Superior temporal gyrus (tissue), 1 donor: ENCODE measurements at regions not wholly inside any gene's neighbourhood (a gene's known extent, or its start where the extent isn't known, plus 50 kb on each side); places are given as distances from the start of the nearest gene placed in this dataset.

Source experiments
- DNase-seq: peaks from one replicate; pipeline ENCODE4 v3.0.0-alpha.2; 2016; ENCODE audit errors: extremely low spot score

GRCh38 chr11:93075782-93076181, 106.3 kb downstream of the MTNR1B start:
- DNase-seq: no peak

- no peak for DNase-seq
Measured at GRCh38 chr11:93080146-93080759, 110.8 kb downstream of the MTNR1B start.

- no peak for DNase-seq
Measured at GRCh38 chr11:93081694-93082093, 112.2 kb downstream of the MTNR1B start.

GRCh38 chr11:93082900-93083299, 113.4 kb downstream of the MTNR1B start:
- no peak for DNase-seq

- DNase-seq: no peak
Measured at GRCh38 chr11:93084727-93085505, 112.9 kb downstream of the SLC36A4 start.

- peak; percentile 63 for DNase-seq
Measured at GRCh38 chr11:93089474-93090102, 108.2 kb downstream of the SLC36A4 start.
